ENCODE measurements at regions not wholly inside any gene's neighbourhood (a gene's known extent, or its start where the extent isn't known, plus 50 kb on each side); places are given as distances from the start of the nearest gene placed in this dataset.

- TF ChIP-seq ZFX (IDR thresholded peaks at IDR 0.05; ENCODE audit: borderline replicate concordance): no peak
- TF ChIP-seq CTCF (IDR thresholded peaks at IDR 0.05): no peak
Measured at GRCh38 chr13:43947897-43948458, 68.3 kb downstream of the LACC1 start.

Data from 22Rv1 (cell line).